Activated naive CD4-positive, alpha-beta T cell treated with anti-CD3 and anti-CD28 coated beads for 36 hours (primary cell): ENCODE measurements at regions not wholly inside any gene's neighbourhood (a gene's known extent, or its start where the extent isn't known, plus 50 kb on each side); places are given as distances from the start of the nearest gene placed in this dataset.

ENCODE experiments used
- CTCF ChIA-PET: fragments of 350-600 bp; sonication (Branson Sonifier 250); formaldehyde crosslinking; loops from one replicate; lab custom pipeline; 2021; ENCODE audit warnings: antibody characterized with exemption; lab: Charles Lee
- DNase-seq: peaks from one replicate; pipeline ENCODE4 v3.0.0-alpha.2; 2020
- H3K27ac Mint-ChIP-seq: one replicate; pipeline ENCODE4 v1.8.0; 2021; ENCODE audit warnings: mild to moderate bottlenecking, mixed read lengths
- H3K27me3 Mint-ChIP-seq: one replicate; pipeline ENCODE4 v1.8.0; 2021; ENCODE audit warnings: low read depth, mixed read lengths
- H3K36me3 Mint-ChIP-seq: one replicate; pipeline ENCODE4 v1.8.0; 2021; ENCODE audit warnings: low read depth, mixed read lengths
- H3K4me1 Mint-ChIP-seq: one replicate; pipeline ENCODE4 v1.8.0; 2021; ENCODE audit warnings: low read depth, mixed read lengths
- H3K4me3 Mint-ChIP-seq: one replicate; pipeline ENCODE4 v1.8.0; 2021; ENCODE audit warnings: mild to moderate bottlenecking, moderate library complexity, mixed read lengths
- H3K9me3 Mint-ChIP-seq: one replicate; pipeline ENCODE4 v1.8.0; 2021; ENCODE audit warnings: mixed read lengths
- intact Hi-C: fragments of 100-400 bp; cut with micrococcal nuclease; formaldehyde crosslinking; loops from one replicate; pipeline ENCODE4 v1.15.1; 2023

DNA sequence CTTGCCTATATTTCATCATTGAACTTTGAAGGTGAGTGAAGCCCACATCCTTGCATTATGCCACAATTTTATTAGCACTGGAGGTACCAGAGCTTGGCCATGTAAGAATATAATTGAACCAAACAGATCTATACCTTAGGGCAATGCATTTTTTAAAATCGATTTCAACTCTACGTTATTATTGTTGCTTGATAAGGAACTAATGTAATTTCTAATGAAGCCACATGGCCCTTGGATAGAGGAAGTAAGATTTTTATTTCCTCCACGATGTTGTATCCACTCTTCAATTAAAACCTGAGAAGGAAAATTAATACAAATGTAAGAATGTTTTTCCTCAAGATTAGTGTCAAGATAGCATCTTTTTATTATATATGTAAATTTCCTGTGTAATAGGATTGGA is 370.0 kb upstream of the EEF2KMT start:
- Mint-ChIP-seq H3K27me3 (peaks cover 12% of the 10 kb centered on the region), H3K4me3 (no peak overlapping the region), H3K27ac (no peak overlapping the region), H3K36me3 (no peaks in the 10 kb centered on the region), H3K4me1 (no peaks in the 10 kb centered on the region), H3K9me3 (peaks cover 4% of the 10 kb centered on the region)
- CTCF ChIA-PET = no interaction called here
- DNase-seq = no peak
- intact Hi-C loops = no loop called here

DNA sequence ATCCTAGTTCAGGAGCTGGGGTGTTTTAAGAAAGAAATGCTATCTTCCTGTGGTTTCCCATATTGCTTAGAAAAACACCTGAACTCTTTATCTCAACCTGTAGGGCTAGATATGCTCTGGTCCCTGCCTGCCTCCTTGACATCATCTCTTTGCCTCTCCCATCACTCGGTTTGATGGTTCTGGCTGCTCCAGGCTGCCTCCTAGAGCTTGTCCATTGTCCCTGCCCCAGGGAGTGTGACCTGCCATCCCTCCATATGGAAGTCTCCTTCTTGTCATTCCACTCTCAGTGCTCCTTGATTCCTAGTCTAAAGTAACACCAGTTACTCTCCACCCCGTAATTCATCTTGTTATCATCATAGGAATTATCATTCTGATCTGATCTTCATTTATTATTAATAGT is 369.0 kb upstream of the EEF2KMT start:
- no peaks in the 10 kb centered on the region for H3K4me1 Mint-ChIP-seq

DNA sequence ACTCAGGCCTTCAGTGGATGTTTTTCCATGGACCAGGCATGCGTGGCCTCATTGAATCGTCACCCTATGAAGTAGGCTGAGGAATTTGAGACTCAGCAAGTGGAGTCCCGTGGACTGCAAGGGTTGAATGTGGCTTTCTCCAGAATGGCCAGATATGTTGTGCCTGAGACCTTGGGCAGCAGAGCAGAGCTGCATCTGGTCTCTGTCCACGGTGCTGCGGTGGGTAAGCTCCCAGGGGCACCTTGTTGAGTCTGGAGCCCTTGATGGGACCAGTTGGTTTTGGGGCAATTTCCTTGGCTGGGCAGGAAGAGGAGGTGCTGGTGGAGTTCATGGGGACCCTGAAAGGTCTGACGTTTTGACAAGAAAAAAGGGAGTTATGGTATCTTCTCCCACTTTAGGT is 368.1 kb upstream of the EEF2KMT start:
- Mint-ChIP-seq H3K9me3 (peaks cover 4% of the 10 kb centered on the region), H3K27ac (no peak overlapping the region), H3K36me3 (no peaks in the 10 kb centered on the region), H3K4me3 (no peak overlapping the region), H3K27me3 (peaks cover 4% of the 10 kb centered on the region), H3K4me1 (no peaks in the 10 kb centered on the region)
- no peak for DNase-seq
- CTCF ChIA-PET = no interaction called here
- intact Hi-C loops = no loop called here

More for the DNA sequence above, 369.0 kb upstream of the EEF2KMT start:
- no peak overlapping the region for H3K4me3 Mint-ChIP-seq
- CTCF ChIA-PET = no interaction called here
- peaks cover 6% of the 10 kb centered on the region for H3K27me3 Mint-ChIP-seq
- intact Hi-C loops = no loop called here
- H3K27ac Mint-ChIP-seq = no peak overlapping the region
- peaks cover 4% of the 10 kb centered on the region for H3K9me3 Mint-ChIP-seq
- no peak for DNase-seq
- no peaks in the 10 kb centered on the region for H3K36me3 Mint-ChIP-seq

DNA sequence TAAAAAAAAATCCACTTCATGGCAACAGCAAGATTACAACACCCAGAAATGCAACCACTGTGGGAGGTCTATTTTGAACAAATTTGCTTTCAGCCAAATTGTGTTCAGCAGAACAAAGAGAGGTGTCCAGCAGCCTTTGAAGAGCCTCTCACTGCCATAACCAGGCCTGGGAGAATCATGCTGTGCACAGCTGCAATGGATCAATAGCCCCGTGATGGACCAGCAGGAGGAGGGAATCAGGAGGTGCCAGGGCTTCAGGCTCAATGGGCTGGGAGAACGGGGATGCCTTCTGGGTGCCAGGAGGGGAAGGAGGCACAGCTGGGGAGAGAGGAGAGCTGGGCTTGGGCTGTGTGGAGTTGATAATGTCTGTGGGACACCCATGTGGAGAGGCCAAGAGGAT is 366.2 kb upstream of the EEF2KMT start:
- H3K27ac Mint-ChIP-seq = no peak overlapping the region
- intact Hi-C loops = no loop called here
- no peaks in the 10 kb centered on the region for H3K36me3 Mint-ChIP-seq
- H3K27me3 Mint-ChIP-seq = peaks cover 1% of the 10 kb centered on the region
- no peaks in the 10 kb centered on the region for H3K4me1 Mint-ChIP-seq
- no peak for DNase-seq
- peaks cover 4% of the 10 kb centered on the region for H3K9me3 Mint-ChIP-seq
- no peak overlapping the region for H3K4me3 Mint-ChIP-seq
- CTCF ChIA-PET = no interaction called here

DNA sequence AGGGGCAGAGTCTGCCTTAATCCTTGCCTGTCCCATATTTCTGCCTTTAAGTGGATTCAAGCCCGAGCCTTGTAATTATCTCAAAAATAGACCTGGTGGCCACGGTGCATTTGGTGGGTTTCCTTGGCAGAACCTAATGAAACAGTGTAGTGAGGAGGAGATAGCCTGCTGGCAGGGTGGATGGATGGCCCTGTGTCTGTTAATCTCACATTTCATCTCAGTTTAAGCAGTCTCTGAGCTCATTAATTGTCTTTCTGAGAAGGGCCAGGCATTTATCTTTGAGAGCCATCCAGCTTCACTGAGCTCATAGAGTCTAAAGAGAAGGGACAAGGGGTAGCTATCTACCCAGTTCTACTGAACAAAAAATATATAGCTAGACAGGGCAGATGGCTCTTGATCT is 364.0 kb upstream of the EEF2KMT start:
- Mint-ChIP-seq H3K4me1 (no peaks in the 10 kb centered on the region), H3K4me3 (no peak overlapping the region), H3K27ac (no peak overlapping the region), H3K36me3 (no peaks in the 10 kb centered on the region), H3K9me3 (no peaks in the 10 kb centered on the region), H3K27me3 (peaks cover 4% of the 10 kb centered on the region)
- CTCF ChIA-PET = no interaction called here
- intact Hi-C loops = no loop called here
- DNase-seq = no peak

DNA sequence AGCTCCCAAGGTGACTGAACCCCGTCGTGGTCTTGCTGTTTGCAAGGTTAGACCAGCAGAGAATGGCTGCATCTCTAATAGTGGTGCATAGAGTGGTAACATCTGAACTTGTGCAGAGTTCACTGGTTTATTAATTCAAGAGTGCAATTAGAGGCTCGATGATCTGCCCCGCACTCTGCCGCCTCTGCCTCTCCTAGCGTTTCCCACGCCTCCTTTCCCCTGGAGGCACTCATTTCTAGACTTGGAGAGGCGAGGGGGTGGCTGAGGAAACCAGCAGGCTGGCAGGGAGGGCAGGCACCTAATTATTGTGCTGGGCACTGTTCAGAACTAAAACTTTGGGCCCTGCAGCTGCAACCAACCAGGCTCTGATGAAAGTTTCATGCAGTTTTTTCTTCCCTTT is 363.5 kb upstream of the EEF2KMT start:
- no peak for DNase-seq
- intact Hi-C loops = no loop called here
- Mint-ChIP-seq H3K4me3 (no peak overlapping the region), H3K27ac (no peak overlapping the region), H3K27me3 (peaks cover 4% of the 10 kb centered on the region), H3K36me3 (no peaks in the 10 kb centered on the region), H3K4me1 (no peaks in the 10 kb centered on the region), H3K9me3 (no peaks in the 10 kb centered on the region)
- CTCF ChIA-PET = no interaction called here

DNA sequence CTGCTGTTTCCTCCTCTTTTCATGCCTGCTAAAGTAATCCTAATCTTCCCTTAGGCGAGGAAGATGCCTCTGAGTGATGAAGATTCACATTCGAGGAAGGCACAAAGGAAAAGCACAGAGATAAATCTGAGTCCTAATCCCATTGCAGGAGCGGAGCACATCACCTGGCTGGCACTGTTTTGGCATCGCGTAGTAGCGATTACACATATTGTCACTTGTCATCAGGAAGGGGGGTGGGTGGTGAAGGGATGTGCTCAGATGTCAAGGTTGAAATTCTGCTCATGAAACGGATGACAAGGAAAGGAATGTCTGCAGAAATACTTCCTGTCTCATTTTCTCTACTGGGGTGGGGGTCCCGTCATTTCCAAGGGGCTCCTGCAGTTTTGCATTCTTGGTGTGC is 363.1 kb upstream of the EEF2KMT start:
- CTCF ChIA-PET = no interaction called here
- H3K27me3 Mint-ChIP-seq = peaks cover 4% of the 10 kb centered on the region
- no peaks in the 10 kb centered on the region for H3K36me3 Mint-ChIP-seq
- H3K27ac Mint-ChIP-seq = no peak overlapping the region
- H3K9me3 Mint-ChIP-seq = no peaks in the 10 kb centered on the region
- H3K4me3 Mint-ChIP-seq = no peak overlapping the region
- no peak for DNase-seq
- H3K4me1 Mint-ChIP-seq = no peaks in the 10 kb centered on the region
- intact Hi-C loops = no loop called here

DNA sequence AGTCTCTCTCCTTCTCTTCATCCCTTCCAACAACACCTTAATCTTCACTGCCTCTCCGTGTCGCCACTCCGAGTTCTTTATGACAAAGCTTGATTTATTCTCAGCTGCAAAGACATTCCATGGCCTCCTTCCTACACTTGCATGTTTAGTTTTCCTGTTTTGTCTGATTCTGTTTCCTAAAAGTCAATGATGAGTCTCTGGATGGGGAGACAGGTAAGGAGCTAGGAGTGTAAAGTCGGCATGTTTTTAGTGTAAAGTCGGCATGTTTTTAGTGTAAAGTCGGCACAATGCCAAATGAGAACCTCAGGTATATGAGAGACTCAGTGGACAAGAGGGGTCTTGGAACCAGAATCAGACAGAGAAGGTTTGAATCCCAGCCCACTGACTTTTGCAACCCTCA is 362.3 kb upstream of the EEF2KMT start:
- H3K9me3 Mint-ChIP-seq = no peaks in the 10 kb centered on the region
- no peak overlapping the region for H3K27ac Mint-ChIP-seq
- CTCF ChIA-PET = no interaction called here
- no peaks in the 10 kb centered on the region for H3K36me3 Mint-ChIP-seq
- H3K4me3 Mint-ChIP-seq = no peak overlapping the region
- peaks cover 4% of the 10 kb centered on the region for H3K27me3 Mint-ChIP-seq
- DNase-seq = no peak
- intact Hi-C loops = no loop called here
- H3K4me1 Mint-ChIP-seq = no peaks in the 10 kb centered on the region

DNA sequence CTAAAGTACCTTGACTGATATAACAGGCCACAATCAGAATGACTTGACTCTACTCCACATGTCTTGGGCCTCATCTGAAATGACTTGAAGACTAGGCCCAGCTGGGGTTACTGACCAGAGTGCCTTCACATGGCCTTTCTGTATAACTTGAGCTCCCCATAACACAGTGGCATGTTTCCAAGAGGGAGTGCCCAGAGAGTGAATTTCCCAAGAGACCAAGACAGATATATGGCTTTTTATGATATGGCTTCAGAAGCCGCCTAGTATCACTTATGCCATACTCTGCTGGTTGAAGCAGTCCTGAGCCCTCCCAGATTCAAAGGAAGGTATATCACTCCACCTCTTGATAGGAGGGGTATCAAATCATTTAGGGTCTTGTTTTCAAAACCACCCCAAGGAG is 357.5 kb upstream of the EEF2KMT start:
- intact Hi-C loops = no loop called here
- CTCF ChIA-PET = no interaction called here
- DNase-seq = no peak
- H3K9me3 Mint-ChIP-seq = no peaks in the 10 kb centered on the region
- H3K27me3 Mint-ChIP-seq = peaks cover 10% of the 10 kb centered on the region
- H3K4me1 Mint-ChIP-seq = no peaks in the 10 kb centered on the region
- no peaks in the 10 kb centered on the region for H3K36me3 Mint-ChIP-seq
- no peak overlapping the region for H3K27ac Mint-ChIP-seq
- no peak overlapping the region for H3K4me3 Mint-ChIP-seq

DNA sequence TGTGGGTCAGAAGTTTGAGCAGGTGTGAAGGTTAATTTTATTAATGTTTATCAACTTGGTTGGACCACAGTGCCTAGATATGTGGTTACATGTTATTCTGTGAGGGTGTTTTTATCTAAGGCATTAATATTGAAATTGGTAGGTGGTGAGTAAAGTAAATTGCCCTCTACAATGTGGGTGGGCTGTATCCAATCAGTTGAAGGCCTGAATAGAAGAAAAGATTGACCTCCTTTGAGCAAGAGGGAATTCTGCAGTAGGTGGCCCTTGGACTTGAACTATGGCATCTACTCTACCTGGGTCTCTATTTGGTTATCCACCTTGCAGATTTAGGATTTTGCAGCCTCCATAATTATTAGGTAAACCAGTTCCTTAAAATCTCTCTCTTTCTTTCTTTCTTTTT is 356.8 kb upstream of the EEF2KMT start:
- Mint-ChIP-seq H3K36me3 (no peaks in the 10 kb centered on the region), H3K27me3 (peaks cover 10% of the 10 kb centered on the region), H3K27ac (no peak overlapping the region), H3K4me3 (no peak overlapping the region), H3K4me1 (no peaks in the 10 kb centered on the region), H3K9me3 (no peaks in the 10 kb centered on the region)
- CTCF ChIA-PET = no interaction called here
- no peak for DNase-seq
- intact Hi-C loops = no loop called here

DNA sequence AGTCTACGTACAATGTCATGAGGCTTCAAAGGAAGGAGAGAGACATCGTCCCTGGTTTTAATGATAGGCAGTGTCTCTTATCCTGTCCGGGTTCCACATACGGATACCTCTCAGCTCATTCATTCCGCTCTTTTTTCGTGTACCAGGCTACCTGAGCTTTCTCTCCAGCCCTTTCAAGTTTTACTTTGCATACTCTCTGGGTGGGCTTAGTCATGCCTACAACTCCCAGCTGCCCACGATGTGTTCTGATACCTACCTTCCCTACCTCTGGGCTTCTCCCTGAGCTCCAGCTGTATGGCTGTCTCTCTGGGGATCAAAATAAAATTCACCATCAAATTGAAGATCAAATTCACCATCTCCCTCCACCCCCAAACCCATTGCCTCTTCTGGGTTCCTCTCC is 354.0 kb upstream of the EEF2KMT start:
- Mint-ChIP-seq H3K9me3 (no peaks in the 10 kb centered on the region), H3K27ac (no peak overlapping the region), H3K27me3 (peaks cover 9% of the 10 kb centered on the region), H3K36me3 (no peaks in the 10 kb centered on the region), H3K4me3 (no peak overlapping the region), H3K4me1 (no peaks in the 10 kb centered on the region)
- no peak for DNase-seq
- CTCF ChIA-PET = no interaction called here
- intact Hi-C loops = no loop called here

DNA sequence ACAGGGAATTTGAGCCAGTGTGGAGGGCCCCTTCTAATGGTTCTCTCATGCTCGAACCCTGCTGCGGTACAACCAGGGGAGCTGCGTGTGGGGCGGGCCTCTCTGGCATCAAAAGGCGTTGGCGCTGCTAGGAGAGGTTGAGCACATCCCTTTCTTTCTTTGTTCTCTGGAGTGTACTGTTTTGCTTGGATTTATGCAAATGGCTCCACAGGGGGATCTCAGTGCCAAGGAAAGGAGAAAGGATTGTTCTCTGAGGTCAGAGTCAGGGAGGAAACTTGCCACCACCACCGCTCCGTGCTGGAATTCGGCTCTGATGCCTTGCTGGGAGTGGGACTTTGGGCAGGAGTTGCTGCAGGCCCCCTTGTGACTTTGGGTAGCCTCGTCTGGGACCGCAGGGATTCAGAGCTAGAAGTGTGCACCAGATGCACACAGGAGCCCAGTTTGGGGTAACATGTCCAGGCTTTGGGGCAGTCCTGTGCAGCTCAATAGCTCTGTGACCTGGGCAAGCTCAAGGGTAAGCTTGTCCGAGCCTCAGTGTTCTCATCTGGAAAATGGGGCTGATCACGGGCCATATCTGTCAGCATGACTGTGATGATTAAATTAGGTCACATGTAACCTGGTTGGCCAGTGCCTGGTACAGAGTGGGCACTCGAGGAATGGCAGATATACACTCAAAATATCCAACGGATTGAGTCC is 353.0 kb upstream of the EEF2KMT start:
- intact Hi-C loops = no loop called here
- no peak overlapping the region for H3K4me3 Mint-ChIP-seq
- H3K27ac Mint-ChIP-seq = no peak overlapping the region
- no peak for DNase-seq
- CTCF ChIA-PET = no interaction called here
- no peaks in the 10 kb centered on the region for H3K36me3 Mint-ChIP-seq
- H3K27me3 Mint-ChIP-seq = peaks cover 9% of the 10 kb centered on the region
- H3K9me3 Mint-ChIP-seq = no peaks in the 10 kb centered on the region
- H3K4me1 Mint-ChIP-seq = no peaks in the 10 kb centered on the region

DNA sequence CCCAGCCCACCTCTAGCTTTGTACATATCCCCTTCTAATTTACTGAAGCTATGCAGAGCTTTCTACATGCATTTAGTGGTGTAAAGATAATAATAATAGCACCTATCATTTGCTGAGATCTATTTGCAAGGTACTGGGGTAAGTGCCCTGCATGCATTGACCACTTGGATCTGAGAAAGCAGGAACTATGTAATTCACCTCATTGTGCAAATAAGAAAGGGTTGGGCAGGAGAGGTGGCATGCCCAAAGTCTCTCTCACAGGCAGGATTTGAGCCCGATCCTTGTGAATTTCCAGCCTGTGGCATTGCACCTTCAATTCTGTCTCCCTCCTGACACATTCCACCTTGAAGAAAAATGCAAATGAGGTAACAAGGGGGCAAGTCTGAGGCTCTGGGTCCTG is 352.3 kb upstream of the EEF2KMT start:
- H3K36me3 Mint-ChIP-seq = no peaks in the 10 kb centered on the region
- no peak overlapping the region for H3K4me3 Mint-ChIP-seq
- no peak overlapping the region for H3K27ac Mint-ChIP-seq
- DNase-seq = no peak
- no peaks in the 10 kb centered on the region for H3K4me1 Mint-ChIP-seq
- no peaks in the 10 kb centered on the region for H3K9me3 Mint-ChIP-seq
- CTCF ChIA-PET = no interaction called here
- H3K27me3 Mint-ChIP-seq = peaks cover 9% of the 10 kb centered on the region
- intact Hi-C loops = no loop called here
